Stomach smooth muscle (tissue), 2 donors: ENCODE measurements at regions not wholly inside any gene's neighbourhood (a gene's known extent, or its start where the extent isn't known, plus 50 kb on each side); places are given as distances from the start of the nearest gene placed in this dataset.

ENCODE experiments used
- H3K27ac ChIP-seq: one replicate; pipeline ENCODE4 v1.7.0; 2013; ENCODE audit warnings: mild to moderate bottlenecking, low read length, inconsistent platforms
- H3K27me3 ChIP-seq, 2 donors: one replicate each; pipeline ENCODE4 v1.7.0; 2013; ENCODE audit warnings: low read length in 2 of 2; ENCODE audit not compliant: insufficient read depth in 2 of 2, control insufficient read depth in 1 of 2
- H3K36me3 ChIP-seq, 2 donors: one replicate each; pipeline ENCODE4 v1.7.0; 2013; ENCODE audit warnings: low read length in 2 of 2; ENCODE audit not compliant: control insufficient read depth in 2 of 2, insufficient read depth in 2 of 2
- H3K4me1 ChIP-seq: one replicate; pipeline ENCODE4 v1.7.0; 2013; ENCODE audit warnings: low read length; ENCODE audit not compliant: control insufficient read depth, insufficient read depth
- H3K4me3 ChIP-seq, 2 donors: one replicate each; pipeline ENCODE4 v1.7.0; 2013; ENCODE audit warnings: low read length in 2 of 2
- H3K9ac ChIP-seq, 2 donors: one replicate each; pipeline ENCODE4 v1.7.0; 2013; ENCODE audit warnings: low read length in 2 of 2, mild to moderate bottlenecking in 1 of 2
- H3K9me3 ChIP-seq, 2 donors: one replicate each; pipeline ENCODE4 v1.7.0; 2013; ENCODE audit warnings: low read length in 2 of 2; ENCODE audit not compliant: control insufficient read depth in 2 of 2
- donor health status: healthy.
- donor health status: Pancreatic carcinoma.

GRCh38 chr5:82850393-82850792 lies 226.8 kb downstream of the TMEM167A start:
- Histone ChIP-seq H3K9ac (no peak overlapping the region), H3K4me1 (no peaks in the 10 kb centered on the region)

GRCh38 chr5:82849885-82850284 lies 227.3 kb downstream of the TMEM167A start:
- Histone ChIP-seq H3K9ac (no peak overlapping the region), H3K9me3 (peaks cover 0 to 3% of the 10 kb centered on the region in 2 donors), H3K4me3 (no peak overlapping the region), H3K4me1 (no peaks in the 10 kb centered on the region), H3K27ac (no peak overlapping the region), H3K27me3 (no peaks in the 10 kb centered on the region), H3K36me3 (no peaks in the 10 kb centered on the region)

More at GRCh38 chr5:82850393-82850792, 226.8 kb downstream of the TMEM167A start:
- no peaks in the 10 kb centered on the region for H3K27me3 ChIP-seq
- H3K9me3 ChIP-seq: peaks cover 0 to 3% of the 10 kb centered on the region in 2 donors
- no peaks in the 10 kb centered on the region for H3K36me3 ChIP-seq
- no peak overlapping the region for H3K27ac ChIP-seq
- no peak overlapping the region for H3K4me3 ChIP-seq

- Histone ChIP-seq H3K9ac (no peak overlapping the region), H3K4me3 (no peak overlapping the region), H3K27me3 (no peaks in the 10 kb centered on the region), H3K36me3 (no peaks in the 10 kb centered on the region), H3K9me3 (peaks cover 0 to 3% of the 10 kb centered on the region in 2 donors), H3K27ac (no peak overlapping the region), H3K4me1 (no peaks in the 10 kb centered on the region)
These were observed 229.6 kb downstream of the TMEM167A start for GRCh38 chr5:82847562-82847961.

GRCh38 chr5:82839881-82840280 lies 237.3 kb downstream of the TMEM167A start:
- Histone ChIP-seq H3K4me1 (no peaks in the 10 kb centered on the region), H3K27me3 (no peaks in the 10 kb centered on the region), H3K9ac (no peak overlapping the region), H3K4me3 (no peak overlapping the region), H3K27ac (no peak overlapping the region), H3K36me3 (no peaks in the 10 kb centered on the region), H3K9me3 (peaks cover 0 to 2% of the 10 kb centered on the region in 2 donors)

GRCh38 chr5:82835488-82835887 lies 241.7 kb downstream of the TMEM167A start:
- H3K36me3 ChIP-seq: no peaks in the 10 kb centered on the region
- peaks cover 0 to 3% of the 10 kb centered on the region in 2 donors for H3K9me3 ChIP-seq
- no peak overlapping the region for H3K4me3 ChIP-seq
- H3K27me3 ChIP-seq: no peaks in the 10 kb centered on the region
- H3K4me1 ChIP-seq: no peaks in the 10 kb centered on the region
- no peak overlapping the region for H3K9ac ChIP-seq
- no peak overlapping the region for H3K27ac ChIP-seq

- Histone ChIP-seq H3K27ac (no peak overlapping the region), H3K9me3 (peaks cover 0 to 3% of the 10 kb centered on the region in 2 donors), H3K4me3 (no peak overlapping the region), H3K9ac (no peak overlapping the region), H3K36me3 (no peaks in the 10 kb centered on the region), H3K4me1 (no peaks in the 10 kb centered on the region), H3K27me3 (no peaks in the 10 kb centered on the region)
These were observed 243.0 kb downstream of the TMEM167A start for GRCh38 chr5:82834151-82834550.

GRCh38 chr5:82833277-82833676 lies 243.9 kb downstream of the TMEM167A start:
- no peak overlapping the region for H3K9ac ChIP-seq
- H3K4me1 ChIP-seq: no peaks in the 10 kb centered on the region
- H3K4me3 ChIP-seq: no peak overlapping the region
- H3K27ac ChIP-seq: no peak overlapping the region
- H3K36me3 ChIP-seq: no peaks in the 10 kb centered on the region
- H3K9me3 ChIP-seq: peaks cover 0 to 3% of the 10 kb centered on the region in 2 donors
- no peaks in the 10 kb centered on the region for H3K27me3 ChIP-seq

GRCh38 chr5:82832445-82832844 lies 244.7 kb downstream of the TMEM167A start:
- H3K36me3 ChIP-seq: no peaks in the 10 kb centered on the region
- no peak overlapping the region for H3K27ac ChIP-seq
- H3K9me3 ChIP-seq: peaks cover 0 to 3% of the 10 kb centered on the region in 2 donors
- H3K27me3 ChIP-seq: no peaks in the 10 kb centered on the region
- H3K9ac ChIP-seq: no peak overlapping the region
- no peaks in the 10 kb centered on the region for H3K4me1 ChIP-seq
- no peak overlapping the region for H3K4me3 ChIP-seq

- H3K27ac ChIP-seq: no peak overlapping the region
- no peaks in the 10 kb centered on the region for H3K36me3 ChIP-seq
- H3K9ac ChIP-seq: no peak overlapping the region
- no peaks in the 10 kb centered on the region for H3K27me3 ChIP-seq
- H3K4me3 ChIP-seq: no peak overlapping the region
- no peaks in the 10 kb centered on the region for H3K4me1 ChIP-seq
- no peaks in the 10 kb centered on the region for H3K9me3 ChIP-seq
These were observed 249.0 kb downstream of the TMEM167A start for GRCh38 chr5:82828211-82828610.

GRCh38 chr5:82827651-82828050 lies 249.5 kb downstream of the TMEM167A start:
- Histone ChIP-seq H3K4me1 (no peaks in the 10 kb centered on the region), H3K4me3 (no peak overlapping the region), H3K9me3 (no peaks in the 10 kb centered on the region), H3K27me3 (no peaks in the 10 kb centered on the region), H3K9ac (no peak overlapping the region), H3K27ac (no peak overlapping the region), H3K36me3 (no peaks in the 10 kb centered on the region)

GRCh38 chr5:82822634-82822927 lies 254.6 kb downstream of the TMEM167A start:
- Histone ChIP-seq H3K27me3 (no peaks in the 10 kb centered on the region), H3K9ac (no peak overlapping the region), H3K4me1 (no peaks in the 10 kb centered on the region), H3K36me3 (no peaks in the 10 kb centered on the region), H3K27ac (no peak overlapping the region), H3K4me3 (no peak overlapping the region), H3K9me3 (no peaks in the 10 kb centered on the region)
